GM12878 (cell line): ENCODE measurements at regions not wholly inside any gene's neighbourhood (a gene's known extent, or its start where the extent isn't known, plus 50 kb on each side); places are given as distances from the start of the nearest gene placed in this dataset.

Source experiments
- CEBPB ChIP-seq, 2 experiments: fragments of 150-350 bp in 1 of 2; IDR thresholded peaks; 2 replicates each; pipeline ENCODE4 v1.6.1; 2012 to 2014; ENCODE audit warnings: low read depth in 2 of 2, low read length in 2 of 2, borderline replicate concordance in 1 of 2, inconsistent platforms in 1 of 2
- CHD1 ChIP-seq: IDR thresholded peaks from 2 replicates; pipeline ENCODE4 v1.6.1; 2012; ENCODE audit warnings: low read depth, low read length, improper control_type of control experiment
- CTCF ChIP-seq, 3 experiments: IDR thresholded peaks in 2 of 3; conservative IDR thresholded peaks in 1 of 3; 2 replicates each; pipeline ENCODE4 v1.5.1; 2011; ENCODE audit warnings: low read depth in 3 of 3, low read length in 3 of 3, mild to moderate bottlenecking in 3 of 3, control low read depth in 2 of 3, moderate library complexity in 2 of 3, inconsistent platforms in 1 of 3, mixed read lengths in 1 of 3; ENCODE audit not compliant: control insufficient read depth in 2 of 3, insufficient read depth in 1 of 3; ENCODE audit errors: extremely low read depth in 1 of 3
- FOXK2 ChIP-seq: fragments of 450-650 bp; IDR thresholded peaks from 2 replicates; pipeline ENCODE4 v1.6.1; 2017; ENCODE audit warnings: mild to moderate bottlenecking, moderate library complexity
- HDGF ChIP-seq: fragments of 450-650 bp; IDR thresholded peaks from 2 replicates; pipeline ENCODE4 v1.6.1; 2016; ENCODE audit warnings: antibody characterized with exemption
- NKRF ChIP-seq: fragments of 450-650 bp; conservative IDR thresholded peaks from 2 replicates; pipeline ENCODE4 v1.6.1; 2017; ENCODE audit warnings: mild to moderate bottlenecking, moderate library complexity
- REST ChIP-seq: IDR thresholded peaks from 2 replicates; pipeline ENCODE4 v1.6.1; 2012; ENCODE audit warnings: mild to moderate bottlenecking, low read depth, low read length
- ZBTB4 ChIP-seq: fragments of 450-650 bp; formaldehyde crosslinking; IDR thresholded peaks from 2 replicates; pipeline ENCODE4 v1.4.0; 2022; ENCODE audit warnings: mild to moderate bottlenecking, moderate library complexity

DNA sequence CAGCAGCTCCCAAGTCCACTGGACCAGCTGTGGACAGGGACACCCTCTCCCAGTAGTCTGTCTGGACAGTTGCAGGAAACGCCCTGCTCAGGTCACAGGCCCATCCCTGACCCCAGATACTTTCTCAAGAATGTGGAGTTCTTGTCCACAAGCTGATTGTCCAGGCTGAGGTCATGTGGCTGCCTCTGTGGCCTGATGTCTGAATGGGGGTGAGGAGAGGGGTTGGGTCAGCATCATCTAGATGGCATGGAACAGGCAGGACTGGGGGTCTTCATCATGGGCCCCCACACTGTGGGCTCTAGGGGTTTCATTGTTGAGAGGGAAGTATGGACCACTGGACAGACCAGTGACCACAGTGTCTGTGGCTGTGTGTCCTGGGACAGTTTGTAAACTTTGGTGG lies 1015.0 kb downstream of the TBC1D22A start:
- TF ChIP-seq NKRF (no peak), CTCF (IDR thresholded peaks at IDR 0.05 in 2 of 3, conservative IDR thresholded peaks at IDR 0.05 in 1 of 3; ENCODE audit: control insufficient read depth in 2 of 3, extremely low read depth in 1 of 3, insufficient read depth in 1 of 3, low read depth in 3 of 3, low read length in 3 of 3) (no peak), CHD1 (no peak), REST (no peak), ZBTB4 (CRISPR knock-in tag) (no peak), FOXK2 (no peak), CEBPB (IDR thresholded peaks at IDR 0.05; ENCODE audit: borderline replicate concordance in 1 of 2, low read depth in 2 of 2, low read length in 2 of 2) (no peak), HDGF (no peak)
